SK-N-MC (cell line): ENCODE measurements at regions not wholly inside any gene's neighbourhood (a gene's known extent, or its start where the extent isn't known, plus 50 kb on each side); places are given as distances from the start of the nearest gene placed in this dataset.
"Not testable (repeated sequence)": the region's sequence is repeated elsewhere in the genome, so short reads cannot be mapped to it uniquely, and the experiment has no call there.

ENCODE experiments used
- DNase-seq: peaks from one replicate; pipeline ENCODE4 v3.0.0-alpha.2; 2011; ENCODE audit warnings: low read depth, low spot score
- H3K27ac ChIP-seq: fragments of 200-600 bp; sonication (generic); 2 replicates; pipeline ENCODE4 v1.5.1; 2016; ENCODE audit warnings: mixed run types
- H3K36me3 ChIP-seq: fragments of 200-600 bp; sonication (generic); 2 replicates; pipeline ENCODE4 v1.6.1; 2017; ENCODE audit warnings: antibody characterized with exemption, low read length, mixed read lengths; ENCODE audit not compliant: insufficient read depth
- H3K4me3 ChIP-seq: fragments of 200-600 bp; sonication (generic); 2 replicates; pipeline ENCODE4 v1.5.1; 2016
- H3K9ac ChIP-seq: fragments of 200-600 bp; sonication (generic); 2 replicates; pipeline ENCODE4 v1.8.0; 2017; ENCODE audit warnings: mixed run types, mixed read lengths; ENCODE audit not compliant: insufficient read length
- H3K9me3 ChIP-seq: fragments of 200-600 bp; sonication (generic); 2 replicates; pipeline ENCODE4 v1.6.1; 2017; ENCODE audit warnings: low read depth, mild to moderate bottlenecking, antibody characterized with exemption, low read length, moderate library complexity, mixed read lengths
- EZH2 ChIP-seq: fragments of 200-600 bp; sonication (generic); IDR thresholded peaks from one replicate; pipeline ENCODE4 v1.6.1; 2017; ENCODE audit warnings: antibody characterized with exemption
- FOXP2 ChIP-seq: optimal IDR thresholded peaks from 2 replicates; pipeline ENCODE3; 2011; ENCODE audit warnings: mild to moderate bottlenecking, moderate library complexity; ENCODE audit not compliant: insufficient read depth; ENCODE audit errors: extremely low read length, control extremely low read depth
- POLR2AphosphoS5 ChIP-seq: IDR thresholded peaks from 2 replicates; pipeline ENCODE4 v1.6.1; 2012; ENCODE audit warnings: mild to moderate bottlenecking, low read depth, low read length, borderline replicate concordance

DNA sequence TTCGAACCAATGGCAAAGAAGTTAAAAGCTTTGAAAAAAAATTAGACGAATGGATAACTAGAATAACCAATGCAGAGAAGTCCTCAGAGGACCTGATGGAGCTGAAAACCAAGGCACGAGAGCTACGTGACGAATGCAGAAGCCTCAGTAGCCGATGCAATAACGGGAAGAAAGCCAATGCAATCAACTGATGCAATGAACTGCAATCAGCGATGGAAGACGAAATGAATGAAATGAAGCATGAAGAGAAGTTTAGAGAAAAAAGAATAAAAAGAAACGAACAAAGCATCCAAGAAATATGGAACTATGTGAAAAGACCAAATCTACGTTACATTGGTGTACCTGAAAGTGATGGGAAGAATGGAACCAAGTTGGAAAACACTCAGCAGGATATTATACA, 52.6 kb upstream of the MRPS30 start:
- H3K27ac ChIP-seq, H3K4me3 ChIP-seq, DNase-seq, H3K36me3 ChIP-seq, H3K9ac ChIP-seq, H3K9me3 ChIP-seq: not testable (repeated sequence)

DNA sequence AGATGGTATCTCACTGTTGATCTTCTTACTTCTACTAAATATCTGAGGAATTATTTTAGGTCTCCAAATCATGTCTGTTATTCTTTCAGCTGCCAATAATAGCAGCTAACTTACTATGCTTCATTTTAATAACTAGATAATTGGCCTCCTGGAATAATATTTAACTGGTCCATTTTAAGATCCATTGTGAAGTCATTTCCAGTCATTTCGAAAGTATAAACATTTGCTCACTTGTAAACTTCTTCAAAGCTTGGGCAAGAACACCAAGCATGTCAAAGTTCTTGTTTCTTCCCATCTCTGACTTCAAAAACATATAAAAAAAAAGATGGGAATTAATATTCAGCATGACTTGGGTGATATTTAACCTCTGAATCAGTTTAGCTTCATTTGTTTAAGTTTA, 61.4 kb upstream of the MRPS30 start:
- Histone ChIP-seq H3K36me3 (no peaks in the 10 kb centered on the region), H3K4me3 (no peak overlapping the region), H3K9ac (no peak overlapping the region), H3K9me3 (no peaks in the 10 kb centered on the region), H3K27ac (no peak overlapping the region)
- no peak for DNase-seq
- TF ChIP-seq POLR2AphosphoS5 (no peak), EZH2 (no peak), FOXP2 (no peak)

DNA sequence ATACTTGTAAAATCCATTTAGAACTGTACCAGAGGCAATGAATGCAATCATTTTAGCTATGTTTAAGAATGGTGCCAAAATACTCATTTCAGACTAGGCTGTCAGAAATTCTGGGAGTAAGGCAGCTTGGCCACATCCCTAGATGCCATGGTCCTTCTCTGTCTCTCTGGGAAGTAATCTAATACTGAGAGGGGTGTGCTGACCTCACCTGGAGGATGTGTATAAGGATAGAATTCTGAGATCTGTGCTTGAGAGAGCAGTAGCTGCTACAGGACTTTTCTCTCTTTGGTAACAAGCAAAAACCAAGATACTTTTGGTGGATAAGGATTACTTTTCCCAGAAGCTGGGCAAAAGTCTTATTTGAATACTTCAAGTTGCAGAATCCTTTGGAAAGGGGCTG, 68.1 kb upstream of the MRPS30 start:
- Histone ChIP-seq H3K9ac (no peak overlapping the region), H3K27ac (no peak overlapping the region), H3K9me3 (no peaks in the 10 kb centered on the region), H3K36me3 (no peaks in the 10 kb centered on the region), H3K4me3 (no peak overlapping the region)
- DNase-seq = no peak
- TF ChIP-seq EZH2 (no peak), FOXP2 (no peak), POLR2AphosphoS5 (no peak)

DNA sequence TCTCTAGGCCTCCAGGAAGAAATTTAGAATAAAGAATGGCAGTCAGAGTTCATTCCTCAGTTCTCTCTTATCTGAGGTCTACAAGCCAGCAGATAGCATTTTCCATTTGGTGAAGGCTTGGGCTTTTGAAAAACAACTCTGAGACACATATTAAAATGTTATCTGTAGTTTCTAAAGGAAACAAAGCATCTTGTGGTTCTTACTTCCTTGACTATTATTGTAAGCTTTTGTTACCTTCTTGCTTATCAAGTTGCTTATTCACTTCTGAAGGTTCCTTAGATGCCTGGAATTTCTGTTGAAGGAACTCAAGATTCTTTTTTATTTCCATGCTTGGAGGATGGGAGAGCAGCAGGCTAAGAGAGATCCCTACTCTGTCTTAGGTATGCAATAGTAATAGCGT, 79.2 kb upstream of the MRPS30 start:
- TF ChIP-seq POLR2AphosphoS5 (no peak), FOXP2 (no peak), EZH2 (no peak)
- Histone ChIP-seq H3K36me3 (no peaks in the 10 kb centered on the region), H3K9ac (no peak overlapping the region), H3K4me3 (no peak overlapping the region), H3K27ac (no peak overlapping the region), H3K9me3 (no peaks in the 10 kb centered on the region)
- no peak for DNase-seq

DNA sequence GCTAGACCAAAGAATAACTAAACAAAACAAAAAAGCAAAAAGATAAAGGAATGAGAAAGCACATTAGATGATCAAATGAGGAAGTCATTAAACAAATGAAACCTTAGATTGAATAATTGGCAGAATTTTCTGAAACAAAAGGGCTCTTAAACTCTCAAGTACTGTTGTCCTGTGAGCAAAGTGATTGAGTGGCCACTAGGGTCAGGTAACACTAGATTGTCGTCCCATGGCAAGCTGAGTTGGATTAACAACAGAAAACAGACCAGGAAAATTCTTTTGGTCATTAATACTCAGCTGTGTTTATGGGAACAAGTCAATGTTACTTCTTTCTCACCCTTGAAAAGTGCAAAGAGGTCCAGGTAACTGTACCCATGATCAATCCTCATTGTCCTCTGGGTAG, 81.6 kb upstream of the MRPS30 start:
- H3K27ac ChIP-seq = no peak overlapping the region
- no peak overlapping the region for H3K4me3 ChIP-seq
- no peaks in the 10 kb centered on the region for H3K9me3 ChIP-seq
- no peak overlapping the region for H3K9ac ChIP-seq
- TF ChIP-seq FOXP2 = no peak
- TF ChIP-seq POLR2AphosphoS5 = no peak
- no peak for TF ChIP-seq EZH2
- no peak for DNase-seq
- no peaks in the 10 kb centered on the region for H3K36me3 ChIP-seq

DNA sequence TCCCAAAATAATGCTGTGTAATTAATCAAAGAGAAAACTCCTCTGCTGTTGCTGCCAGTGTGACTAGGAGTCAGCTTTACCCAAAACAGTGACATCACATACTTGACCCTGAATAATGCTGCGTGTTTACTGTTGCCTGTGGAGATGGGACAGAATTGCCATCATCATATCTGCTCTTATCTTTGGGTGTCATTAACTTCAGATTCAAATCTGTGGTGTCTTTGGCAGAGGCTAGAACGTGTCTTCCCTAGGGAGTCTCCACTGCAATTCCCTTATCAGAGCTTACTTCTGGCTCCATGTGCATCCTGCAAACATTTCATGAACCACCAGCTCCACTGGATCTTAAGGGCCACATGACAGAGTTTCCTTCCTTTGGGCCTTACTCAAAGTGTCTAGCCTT, 88.9 kb upstream of the MRPS30 start:
- no peak for DNase-seq
- Histone ChIP-seq H3K9ac (no peak overlapping the region), H3K27ac (peak overlapping the region; percentile 69), H3K9me3 (no peaks in the 10 kb centered on the region), H3K4me3 (no peak overlapping the region), H3K36me3 (no peaks in the 10 kb centered on the region)
- no peak for TF ChIP-seq FOXP2
- TF ChIP-seq POLR2AphosphoS5 = no peak
- TF ChIP-seq EZH2 = no peak

DNA sequence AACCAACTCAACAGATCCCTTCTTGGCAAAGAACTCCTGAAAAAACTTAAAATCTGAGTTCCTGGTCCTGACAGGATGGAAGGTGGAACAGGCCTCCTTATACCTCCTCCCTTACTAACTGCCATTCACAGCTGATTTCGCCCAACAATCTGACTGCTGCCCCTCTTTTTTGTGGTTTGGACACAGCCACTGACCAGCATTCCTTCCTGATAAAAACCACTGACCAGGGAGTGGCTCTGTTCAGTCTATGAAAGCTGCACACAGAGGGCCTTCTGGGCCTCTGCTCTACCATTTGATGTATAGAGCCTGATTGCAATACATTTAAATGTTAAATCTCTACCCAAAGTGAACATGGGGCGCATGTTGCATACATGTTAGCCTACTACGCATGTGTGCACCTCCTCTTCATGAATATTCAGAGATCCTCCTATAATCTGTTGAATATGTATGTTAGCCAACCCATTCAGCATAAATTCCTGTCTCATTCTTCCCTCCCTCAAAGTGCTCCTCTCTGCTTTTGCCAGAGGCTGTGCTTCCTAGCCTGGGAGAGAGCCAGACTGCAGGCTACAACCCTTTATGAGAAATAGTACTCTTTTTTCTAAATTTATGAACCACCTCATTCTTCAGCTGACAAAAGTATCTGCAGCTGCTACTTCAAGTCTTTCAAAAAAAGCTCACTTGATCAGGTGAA, 93.7 kb upstream of the MRPS30 start:
- TF ChIP-seq FOXP2 (no peak), EZH2 (no peak), POLR2AphosphoS5 (no peak)
- no peak overlapping the region for H3K9ac ChIP-seq
- H3K9me3 ChIP-seq = no peaks in the 10 kb centered on the region
- H3K4me3 ChIP-seq = peak overlapping the region; percentile 23; the same call in 1 of the 2 replicates
- H3K36me3 ChIP-seq = no peaks in the 10 kb centered on the region
- peak overlapping the region; percentile 93 for H3K27ac ChIP-seq
- peak; percentile 70 for DNase-seq

DNA sequence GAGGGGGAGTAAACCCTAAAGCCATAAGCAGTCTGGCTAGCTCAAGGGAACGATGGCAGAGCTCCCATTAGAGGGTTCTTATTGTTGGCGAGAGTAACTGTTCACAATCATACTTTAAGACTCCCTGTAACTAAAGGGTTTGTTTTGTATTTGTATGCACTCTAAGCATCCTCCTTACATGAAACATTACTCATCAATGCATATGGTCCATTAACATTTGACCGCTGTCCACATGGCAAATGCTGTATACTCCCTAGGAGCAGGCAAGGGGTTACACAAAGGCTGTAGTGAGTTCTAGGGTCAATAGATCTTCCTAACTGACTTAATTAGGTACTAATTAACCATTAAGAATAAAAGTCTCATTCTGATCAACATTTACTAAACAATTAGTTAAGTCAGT, 95.3 kb upstream of the MRPS30 start:
- H3K9ac ChIP-seq = no peak overlapping the region
- no peak for DNase-seq
- peak overlapping the region; percentile 65 for H3K27ac ChIP-seq
- TF ChIP-seq POLR2AphosphoS5 (no peak), FOXP2 (no peak), EZH2 (no peak)
- no peaks in the 10 kb centered on the region for H3K36me3 ChIP-seq
- no peak overlapping the region for H3K4me3 ChIP-seq
- H3K9me3 ChIP-seq = no peaks in the 10 kb centered on the region

DNA sequence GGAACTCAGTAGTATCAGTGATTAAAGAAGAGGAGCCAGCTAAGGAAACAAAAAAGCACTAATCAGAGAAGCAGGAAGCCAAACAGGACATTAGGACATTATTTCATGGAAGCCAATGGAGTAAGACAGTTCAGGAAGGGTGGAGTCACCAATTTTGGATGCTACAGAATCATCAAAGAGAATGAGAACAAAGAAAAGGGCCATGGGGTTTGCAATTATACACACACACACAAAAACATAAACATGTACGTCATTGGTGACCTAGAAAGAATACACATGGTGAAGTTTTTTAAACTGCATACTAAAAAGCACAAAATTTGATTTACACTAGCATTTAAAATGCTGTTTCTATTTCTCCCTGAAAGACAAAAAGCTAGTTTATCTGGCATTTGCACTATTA, 96.8 kb upstream of the MRPS30 start:
- TF ChIP-seq FOXP2 = no peak
- no peak for TF ChIP-seq EZH2
- no peak for TF ChIP-seq POLR2AphosphoS5
- Histone ChIP-seq H3K9ac (no peak overlapping the region), H3K36me3 (no peaks in the 10 kb centered on the region), H3K9me3 (no peaks in the 10 kb centered on the region; the same call in 1 of the 2 replicates), H3K27ac (peak overlapping the region; percentile 65; the same call in 1 of the 2 replicates), H3K4me3 (no peak overlapping the region)
- no peak for DNase-seq

DNA sequence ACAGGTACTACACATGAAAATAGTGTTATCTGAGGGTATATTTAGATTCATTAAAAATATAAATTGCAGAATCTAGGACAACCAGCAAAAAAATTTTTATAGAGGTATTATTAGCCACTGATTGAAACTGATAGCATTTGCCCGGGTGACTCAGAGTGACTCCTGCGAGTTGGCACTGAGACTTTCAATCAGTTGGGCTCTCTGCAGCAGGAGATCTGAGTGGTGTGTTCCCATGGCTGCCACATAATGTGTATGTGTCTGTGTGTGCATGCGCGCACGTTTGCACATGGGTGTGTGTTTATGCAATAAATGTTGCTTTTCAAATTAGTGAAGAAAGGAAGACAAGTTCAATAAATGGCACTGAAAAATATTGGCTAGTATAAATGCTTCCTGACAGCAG, 100.1 kb upstream of the MRPS30 start:
- DNase-seq = no peak
- no peak for TF ChIP-seq POLR2AphosphoS5
- TF ChIP-seq FOXP2 = no peak
- TF ChIP-seq EZH2 = no peak
- Histone ChIP-seq H3K9me3 (no peaks in the 10 kb centered on the region; the same call in 1 of the 2 replicates), H3K9ac (no peak overlapping the region), H3K27ac (no peak overlapping the region), H3K4me3 (no peak overlapping the region), H3K36me3 (no peaks in the 10 kb centered on the region)
